DOHH2 (cell line): ENCODE measurements at regions not wholly inside any gene's neighbourhood (a gene's known extent, or its start where the extent isn't known, plus 50 kb on each side); places are given as distances from the start of the nearest gene placed in this dataset.

Source experiments
- EZH2phosphoT487 ChIP-seq: fragments of 200-600 bp; sonication (generic); IDR thresholded peaks from 2 replicates; pipeline ENCODE4 v1.6.1; 2017; ENCODE audit warnings: borderline replicate concordance, mild to moderate bottlenecking, antibody characterized with exemption, low read length, moderate library complexity, mixed read lengths
- TF ChIP-seq, protein P1 (sequence below): fragments of 200-600 bp; sonication (generic); IDR thresholded peaks from one replicate; pipeline ENCODE4 v1.5.1; 2014; ENCODE audit warnings: antibody characterized with exemption, mild to moderate bottlenecking, low read depth, low read length; ENCODE audit not compliant: poor library complexity, severe bottlenecking

GRCh38 chr2:117170897-117171296 lies 643.6 kb upstream of the DDX18 start:
- TF ChIP-seq, protein P1, sequence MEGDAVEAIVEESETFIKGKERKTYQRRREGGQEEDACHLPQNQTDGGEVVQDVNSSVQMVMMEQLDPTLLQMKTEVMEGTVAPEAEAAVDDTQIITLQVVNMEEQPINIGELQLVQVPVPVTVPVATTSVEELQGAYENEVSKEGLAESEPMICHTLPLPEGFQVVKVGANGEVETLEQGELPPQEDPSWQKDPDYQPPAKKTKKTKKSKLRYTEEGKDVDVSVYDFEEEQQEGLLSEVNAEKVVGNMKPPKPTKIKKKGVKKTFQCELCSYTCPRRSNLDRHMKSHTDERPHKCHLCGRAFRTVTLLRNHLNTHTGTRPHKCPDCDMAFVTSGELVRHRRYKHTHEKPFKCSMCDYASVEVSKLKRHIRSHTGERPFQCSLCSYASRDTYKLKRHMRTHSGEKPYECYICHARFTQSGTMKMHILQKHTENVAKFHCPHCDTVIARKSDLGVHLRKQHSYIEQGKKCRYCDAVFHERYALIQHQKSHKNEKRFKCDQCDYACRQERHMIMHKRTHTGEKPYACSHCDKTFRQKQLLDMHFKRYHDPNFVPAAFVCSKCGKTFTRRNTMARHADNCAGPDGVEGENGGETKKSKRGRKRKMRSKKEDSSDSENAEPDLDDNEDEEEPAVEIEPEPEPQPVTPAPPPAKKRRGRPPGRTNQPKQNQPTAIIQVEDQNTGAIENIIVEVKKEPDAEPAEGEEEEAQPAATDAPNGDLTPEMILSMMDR = no peak
- TF ChIP-seq EZH2phosphoT487 = no peak
